H1 (cell line): ENCODE measurements at regions not wholly inside any gene's neighbourhood (a gene's known extent, or its start where the extent isn't known, plus 50 kb on each side); places are given as distances from the start of the nearest gene placed in this dataset.

ENCODE experiments used
- CTCF ChIA-PET: fragments of 300-600 bp; sonication (Branson Sonifier 250); formaldehyde crosslinking; loops from one replicate; lab custom pipeline; 2021; ENCODE audit not compliant: partially characterized antibody; lab: Charles Lee
- POLR2A ChIA-PET: fragments of 300-600 bp; sonication (Branson Sonifier 250); formaldehyde crosslinking; loops from one replicate; lab custom pipeline; 2021; ENCODE audit warnings: inconsistent platforms; ENCODE audit not compliant: partially characterized antibody; lab: Charles Lee
- DNase-seq, 2 experiments: peaks; one replicate each; pipeline versions ENCODE4 v3.0.0 to v3.0.0-alpha.2; 2010 to 2022; ENCODE audit warnings: low spot score in 2 of 2, low read depth in 1 of 2, mixed read lengths in 1 of 2
- FAIRE-seq: peaks from 2 replicates; lab custom pipeline; 2011; peaks lifted over from hg19 to GRCh38; lab: Jason Lieb, UNC
- H2AFZ ChIP-seq: 2 replicates; pipeline ENCODE4 v1.8.1; 2012; ENCODE audit warnings: low read length, inconsistent platforms
- H2AK5ac ChIP-seq: 2 replicates; pipeline ENCODE4 v1.6.1; 2013; ENCODE audit warnings: low read depth, low read length
- H2BK120ac ChIP-seq: replicated peaks from 2 replicates; pipeline ENCODE3; 2013; ENCODE audit warnings: low read depth, low read length, inconsistent platforms
- H2BK12ac ChIP-seq: 2 replicates; pipeline ENCODE4 v1.6.1; 2013; ENCODE audit warnings: low read depth, low read length
- H2BK15ac ChIP-seq: 2 replicates; pipeline ENCODE4 v1.6.1; 2013; ENCODE audit warnings: low read length
- H2BK20ac ChIP-seq: 2 replicates; pipeline ENCODE4 v1.6.1; 2013; ENCODE audit warnings: low read length
- H2BK5ac ChIP-seq: 2 replicates; pipeline ENCODE4 v1.6.1; 2013; ENCODE audit warnings: low read depth, low read length
- H3K14ac ChIP-seq: 2 replicates; pipeline ENCODE4 v1.6.1; 2013; ENCODE audit warnings: inconsistent platforms; ENCODE audit not compliant: insufficient read length
- H3K18ac ChIP-seq: 2 replicates; pipeline ENCODE4 v1.6.1; 2013; ENCODE audit warnings: low read length; ENCODE audit errors: extremely low read depth
- H3K23ac ChIP-seq: 2 replicates; pipeline ENCODE4 v1.6.1; 2013; ENCODE audit warnings: inconsistent platforms; ENCODE audit not compliant: insufficient read length
- H3K23me2 ChIP-seq: 2 replicates; pipeline ENCODE4 v1.6.1; 2013; ENCODE audit warnings: low read depth, low read length
- H3K27ac ChIP-seq: 2 replicates; pipeline ENCODE4 v1.6.1; 2011; ENCODE audit warnings: low read depth, low read length, inconsistent platforms
- H3K27me3 ChIP-seq, 4 experiments: replicated peaks in 1 of 4; 1 replicate in 1 of 4; 2 replicates in 3 of 4; pipeline versions ENCODE4 v1.6.1 to v1.8.1; 2011 to 2013; ENCODE audit warnings: low read length in 3 of 4, mild to moderate bottlenecking in 3 of 4, inconsistent platforms in 2 of 4, mixed read lengths in 2 of 4, moderate library complexity in 1 of 4; ENCODE audit not compliant: control insufficient read depth in 3 of 4, insufficient read depth in 3 of 4; ENCODE audit errors: extremely low read depth in 1 of 4
- H3K36me3 ChIP-seq, 4 experiments: 2 replicates each; pipeline versions ENCODE4 v1.6.1 to v1.8.1; 2011 to 2013; ENCODE audit warnings: mild to moderate bottlenecking in 4 of 4, low read length in 3 of 4, moderate library complexity in 2 of 4, control low read depth in 1 of 4, inconsistent platforms in 1 of 4; ENCODE audit not compliant: insufficient read depth in 4 of 4, control insufficient read depth in 2 of 4
- H3K4ac ChIP-seq: replicated peaks from 2 replicates; pipeline ENCODE3; 2013; ENCODE audit warnings: low read length, low read depth, mixed read lengths, inconsistent platforms; ENCODE audit not compliant: insufficient read length
- H3K4me1 ChIP-seq, 4 experiments: replicated peaks in 1 of 4; 1 replicate in 1 of 4; 2 replicates in 3 of 4; pipeline versions ENCODE4 v1.6.1 to v1.8.1; 2011 to 2013; ENCODE audit warnings: low read length in 3 of 4, inconsistent platforms in 2 of 4, mixed read lengths in 1 of 4; ENCODE audit not compliant: insufficient read depth in 4 of 4, control insufficient read depth in 3 of 4
- H3K4me2 ChIP-seq, 2 experiments: 2 replicates each; pipeline versions ENCODE4 v1.6.1 to v1.8.1; 2011 to 2013; ENCODE audit warnings: low read depth in 2 of 2, low read length in 2 of 2, control low read depth in 1 of 2, inconsistent platforms in 1 of 2, mild to moderate bottlenecking in 1 of 2; ENCODE audit not compliant: insufficient read depth in 1 of 2
- H3K4me3 ChIP-seq, 4 experiments: fragments of 200-600, 300-600 bp in 1 of 4; sonication (generic), shearing (Covaris generic), sonication (Bioruptor Twin) in 1 of 4; 2 replicates each; pipeline versions ENCODE4 v1.5.1 to v1.8.1; 2011 to 2016; ENCODE audit warnings: low read length in 4 of 4, low read depth in 3 of 4, control low read depth in 2 of 4, inconsistent platforms in 2 of 4, mild to moderate bottlenecking in 2 of 4, mixed read lengths in 1 of 4, moderate library complexity in 1 of 4; ENCODE audit not compliant: insufficient read depth in 2 of 4; ENCODE audit errors: extremely low read depth in 1 of 4
- H3K56ac ChIP-seq: replicated peaks from 2 replicates; pipeline ENCODE3; 2013; ENCODE audit warnings: low read depth, mild to moderate bottlenecking, mixed read lengths, low read length, inconsistent platforms; ENCODE audit not compliant: insufficient read length
- H3K79me1 ChIP-seq: 2 replicates; pipeline ENCODE4 v1.6.1; 2013; ENCODE audit warnings: low read depth, low read length, control low read depth
- H3K79me2 ChIP-seq, 2 experiments: 2 replicates each; pipeline versions ENCODE4 v1.6.1 to v1.8.1; 2012 to 2013; ENCODE audit warnings: low read length in 2 of 2, mild to moderate bottlenecking in 2 of 2, inconsistent platforms in 1 of 2; ENCODE audit not compliant: insufficient read depth in 2 of 2, control insufficient read depth in 1 of 2
- H3K9ac ChIP-seq, 4 experiments: replicated peaks in 1 of 4; 1 replicate in 1 of 4; 2 replicates in 3 of 4; pipeline versions ENCODE4 v1.6.1 to v1.8.1; 2011 to 2013; ENCODE audit warnings: low read depth in 3 of 4, low read length in 3 of 4, control low read depth in 2 of 4, mild to moderate bottlenecking in 2 of 4, moderate library complexity in 2 of 4, inconsistent platforms in 1 of 4; ENCODE audit errors: extremely low read depth in 1 of 4
- H3K9me3 ChIP-seq, 2 experiments: 2 replicates each; pipeline versions ENCODE4 v1.6.1 to v1.8.1; 2012 to 2013; ENCODE audit warnings: mild to moderate bottlenecking in 2 of 2, moderate library complexity in 2 of 2, control low read depth in 1 of 2, inconsistent platforms in 1 of 2, low read depth in 1 of 2, low read length in 1 of 2, mixed read lengths in 1 of 2; ENCODE audit not compliant: insufficient read depth in 2 of 2
- H4K20me1 ChIP-seq, 2 experiments: replicated peaks in 1 of 2; 2 replicates each; pipeline versions ENCODE3 to v1.8.1; 2011 to 2013; ENCODE audit warnings: inconsistent platforms in 2 of 2, low read length in 2 of 2, mild to moderate bottlenecking in 1 of 2; ENCODE audit not compliant: insufficient read depth in 2 of 2, control insufficient read depth in 1 of 2
- H4K5ac ChIP-seq: 2 replicates; pipeline ENCODE4 v1.6.1; 2013; ENCODE audit warnings: low read length, low read depth, mixed read lengths, inconsistent platforms; ENCODE audit not compliant: insufficient read length
- H4K8ac ChIP-seq: 2 replicates; pipeline ENCODE4 v1.8.0; 2013; ENCODE audit warnings: mild to moderate bottlenecking, moderate library complexity, low read length, inconsistent platforms; ENCODE audit not compliant: insufficient read depth; ENCODE audit errors: extremely low read depth
- H4K91ac ChIP-seq: replicated peaks from 2 replicates; pipeline ENCODE3; 2013; ENCODE audit warnings: low read length, mixed read lengths, inconsistent platforms; ENCODE audit not compliant: insufficient read length
- ATF2 ChIP-seq: IDR thresholded peaks from 2 replicates; pipeline ENCODE4 v1.6.1; 2012; ENCODE audit warnings: low read length, inconsistent platforms
- CEBPB ChIP-seq: IDR thresholded peaks from 2 replicates; pipeline ENCODE4 v1.6.1; 2012; ENCODE audit warnings: low read depth, low read length
- EZH2 ChIP-seq: fragments of 200-600 bp; sonication (generic); IDR thresholded peaks from 2 replicates; pipeline ENCODE4 v1.7.1; 2012; ENCODE audit warnings: low read depth, mild to moderate bottlenecking, moderate library complexity, low read length, inconsistent platforms; ENCODE audit not compliant: severe bottlenecking
- POLR2AphosphoS5 ChIP-seq: IDR thresholded peaks from 2 replicates; pipeline ENCODE4 v1.6.1; 2011; ENCODE audit warnings: low read depth, low read length
- SAP30 ChIP-seq: fragments of 300-600 bp; sonication (generic); IDR thresholded peaks from 2 replicates; pipeline ENCODE4 v1.7.1; 2012; ENCODE audit warnings: low read length, moderate library complexity, mild to moderate bottlenecking, inconsistent platforms; ENCODE audit not compliant: insufficient read depth, insufficient replicate concordance
- SIX5 ChIP-seq: IDR thresholded peaks from 2 replicates; pipeline ENCODE4 v1.6.1; 2011; ENCODE audit warnings: mild to moderate bottlenecking, low read depth, low read length
- SUZ12 ChIP-seq: fragments of 200-600 bp; sonication (generic); IDR thresholded peaks from 2 replicates; pipeline ENCODE4 v1.6.1; 2012; ENCODE audit warnings: mild to moderate bottlenecking, inconsistent platforms, low read length, moderate library complexity, mixed read lengths
- TAF1 ChIP-seq: IDR thresholded peaks from 2 replicates; pipeline ENCODE4 v1.6.1; 2011; ENCODE audit warnings: mild to moderate bottlenecking, low read depth, low read length
- TAF7 ChIP-seq: optimal IDR thresholded peaks from 2 replicates; pipeline ENCODE3; 2011; ENCODE audit warnings: low read depth, mild to moderate bottlenecking, inconsistent platforms, low read length, moderate library complexity, borderline replicate concordance
- TEAD4 ChIP-seq: IDR thresholded peaks from 2 replicates; pipeline ENCODE4 v1.6.1; 2012; ENCODE audit warnings: low read depth, low read length, inconsistent platforms, mixed read lengths
- YY1 ChIP-seq: IDR thresholded peaks from 2 replicates; pipeline ENCODE4 v1.6.1; 2011; ENCODE audit warnings: low read depth, mild to moderate bottlenecking, low read length
- WGBS, 2 experiments: shearing (Covaris generic) in 1 of 2; methylation state at CpG; one replicate each; pipeline versions ENCODE4 v1.1.6 to v1.1.7; 2013 to 2015; ENCODE audit warnings: low lambda C conversion rate in 2 of 2, mixed read lengths in 2 of 2, inconsistent platforms in 1 of 2, low coverage in 1 of 2, missing lambda C conversion rate in 1 of 2; ENCODE audit not compliant: insufficient replicate concordance in 2 of 2, insufficient coverage in 1 of 2, insufficient read length in 1 of 2; ENCODE audit errors: extremely low coverage in 1 of 2, missing lambda C conversion rate in 1 of 2; 5-methylcytosine and 5-hydroxymethylcytosine counted together
- TF ChIP-seq, protein P1 (sequence below): IDR thresholded peaks from 2 replicates; pipeline ENCODE4 v1.6.1; 2011; ENCODE audit warnings: low read length, improper control_type of control experiment

DNA sequence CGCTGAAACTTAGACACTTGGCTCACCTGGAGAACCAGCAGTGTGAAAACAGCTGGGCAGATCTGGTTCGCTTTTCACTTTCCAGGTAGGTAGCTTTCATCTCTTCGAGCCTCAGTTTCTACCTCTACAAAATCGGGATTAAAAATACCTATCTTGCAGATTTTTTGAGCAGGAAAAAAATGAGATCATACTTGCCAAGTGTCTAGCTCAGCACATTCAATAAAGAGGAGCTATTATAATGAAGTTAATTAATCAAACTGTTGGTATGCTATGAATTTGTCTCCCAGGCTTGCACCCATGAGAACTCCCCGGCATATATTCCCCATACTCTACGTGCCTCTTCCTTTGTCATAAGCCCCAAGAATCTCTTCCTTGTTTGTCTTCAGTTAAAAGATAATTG lies 158.6 kb upstream of the LDB2 start:
- H2BK5ac ChIP-seq = no peak overlapping the region
- H3K14ac ChIP-seq = no peak overlapping the region
- H3K18ac ChIP-seq = no peak overlapping the region
- no peak overlapping the region for H2BK20ac ChIP-seq
- ChIA-PET POLR2A (interaction anchor here (1.3 kb wide), 1 partner anchor 9 kb away, joined by 5 read pairs; no protein-coding TSS in a partner anchor), CTCF (interaction anchor here (0.6 to 1.4 kb wide), 3 partner anchors 11 to 263 kb away, joined by 3 to 4 read pairs (median 4); no protein-coding TSS in a partner anchor)
- H3K23ac ChIP-seq = no peak overlapping the region
- H3K4me1 ChIP-seq = no peaks in the 10 kb centered on the region
- no peaks in the 10 kb centered on the region for H3K9me3 ChIP-seq
- TF ChIP-seq ATF2 (no peak), SIX5 (no peak), SUZ12 (no peak), CEBPB (no peak), TAF7 (no peak), POLR2AphosphoS5 (no peak), EZH2 (no peak), TEAD4 (no peak), TAF1 (no peak), YY1 (no peak), SAP30 (no peak)
- TF ChIP-seq, protein P1, sequence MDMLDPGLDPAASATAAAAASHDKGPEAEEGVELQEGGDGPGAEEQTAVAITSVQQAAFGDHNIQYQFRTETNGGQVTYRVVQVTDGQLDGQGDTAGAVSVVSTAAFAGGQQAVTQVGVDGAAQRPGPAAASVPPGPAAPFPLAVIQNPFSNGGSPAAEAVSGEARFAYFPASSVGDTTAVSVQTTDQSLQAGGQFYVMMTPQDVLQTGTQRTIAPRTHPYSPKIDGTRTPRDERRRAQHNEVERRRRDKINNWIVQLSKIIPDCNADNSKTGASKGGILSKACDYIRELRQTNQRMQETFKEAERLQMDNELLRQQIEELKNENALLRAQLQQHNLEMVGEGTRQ = no peak
- no peak overlapping the region for H3K4ac ChIP-seq
- WGBS, 2 experiments = 89% methylated on average over 6 of the region's 6 CpGs; no CpG with 5 or more reads in 1 of the 2 experiments
- H4K8ac ChIP-seq = no peak overlapping the region
- H2BK15ac ChIP-seq = no peak overlapping the region
- H4K91ac ChIP-seq = no peak overlapping the region
- no peaks in the 10 kb centered on the region; a peak in 1 of 7 replicates for H3K27me3 ChIP-seq
- no peak overlapping the region for H3K9ac ChIP-seq
- no peaks in the 10 kb centered on the region for H3K79me2 ChIP-seq
- H2BK120ac ChIP-seq = no peak overlapping the region
- H4K5ac ChIP-seq = no peak overlapping the region
- H2AK5ac ChIP-seq = no peak overlapping the region
- H3K56ac ChIP-seq = no peak overlapping the region
- H3K23me2 ChIP-seq = no peaks in the 10 kb centered on the region
- no peaks in the 10 kb centered on the region for H3K36me3 ChIP-seq
- H2BK12ac ChIP-seq = no peak overlapping the region
- H4K20me1 ChIP-seq = no peaks in the 10 kb centered on the region
- H2AFZ ChIP-seq = no peak overlapping the region
- FAIRE-seq (no peak), DNase-seq (no peak)
- H3K79me1 ChIP-seq = no peaks in the 10 kb centered on the region
- H3K27ac ChIP-seq = no peak overlapping the region
- H3K4me3 ChIP-seq = no peak overlapping the region
- H3K4me2 ChIP-seq = no peak overlapping the region
